Liver (tissue), 3 donors: ENCODE measurements at regions not wholly inside any gene's neighbourhood (a gene's known extent, or its start where the extent isn't known, plus 50 kb on each side); places are given as distances from the start of the nearest gene placed in this dataset.

ENCODE experiments used
- NR2F2 ChIP-seq: IDR thresholded peaks from 2 replicates; pipeline ENCODE4 v1.6.1; 2016; ENCODE audit warnings: antibody characterized with exemption
- RAD21 ChIP-seq, 2 donors: IDR thresholded peaks; 2 replicates each; pipeline ENCODE4 v1.6.1; 2016; ENCODE audit warnings: antibody characterized with exemption in 2 of 2, mild to moderate bottlenecking in 2 of 2
- YY1 ChIP-seq: IDR thresholded peaks from 2 replicates; pipeline ENCODE4 v1.6.1; 2016; ENCODE audit warnings: antibody characterized with exemption, mild to moderate bottlenecking
- TF ChIP-seq, protein P1 (sequence below): fragments of 150-350 bp; IDR thresholded peaks from 2 replicates; pipeline ENCODE4 v1.5.1; 2017; ENCODE audit warnings: improper control_type of control experiment, low read depth, low read length; ENCODE audit not compliant: missing input control
- donor health status: healthy.
- donor health status: healthy.

DNA sequence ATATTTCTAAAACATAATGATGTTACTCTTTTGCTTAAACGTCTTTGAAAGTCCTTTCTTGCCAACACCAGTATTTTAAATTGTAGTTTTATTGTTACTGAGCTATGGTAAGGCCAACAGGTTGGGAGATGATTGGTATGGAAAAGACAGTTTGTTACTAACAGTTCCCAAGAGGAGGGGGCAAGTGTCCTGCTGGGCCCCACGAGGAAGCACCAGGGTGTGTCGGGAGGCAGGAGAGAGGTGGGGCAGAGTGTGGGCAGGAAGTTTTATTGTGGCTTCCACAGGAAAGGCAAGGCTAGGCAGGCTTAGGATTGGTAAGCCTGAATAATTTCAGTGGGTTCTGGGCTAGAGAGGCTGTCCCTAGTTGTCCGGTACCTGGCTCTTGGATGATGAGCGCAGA is 134.3 kb downstream of the SOCS6 start:
- TF ChIP-seq NR2F2: no peak
- TF ChIP-seq, protein P1, sequence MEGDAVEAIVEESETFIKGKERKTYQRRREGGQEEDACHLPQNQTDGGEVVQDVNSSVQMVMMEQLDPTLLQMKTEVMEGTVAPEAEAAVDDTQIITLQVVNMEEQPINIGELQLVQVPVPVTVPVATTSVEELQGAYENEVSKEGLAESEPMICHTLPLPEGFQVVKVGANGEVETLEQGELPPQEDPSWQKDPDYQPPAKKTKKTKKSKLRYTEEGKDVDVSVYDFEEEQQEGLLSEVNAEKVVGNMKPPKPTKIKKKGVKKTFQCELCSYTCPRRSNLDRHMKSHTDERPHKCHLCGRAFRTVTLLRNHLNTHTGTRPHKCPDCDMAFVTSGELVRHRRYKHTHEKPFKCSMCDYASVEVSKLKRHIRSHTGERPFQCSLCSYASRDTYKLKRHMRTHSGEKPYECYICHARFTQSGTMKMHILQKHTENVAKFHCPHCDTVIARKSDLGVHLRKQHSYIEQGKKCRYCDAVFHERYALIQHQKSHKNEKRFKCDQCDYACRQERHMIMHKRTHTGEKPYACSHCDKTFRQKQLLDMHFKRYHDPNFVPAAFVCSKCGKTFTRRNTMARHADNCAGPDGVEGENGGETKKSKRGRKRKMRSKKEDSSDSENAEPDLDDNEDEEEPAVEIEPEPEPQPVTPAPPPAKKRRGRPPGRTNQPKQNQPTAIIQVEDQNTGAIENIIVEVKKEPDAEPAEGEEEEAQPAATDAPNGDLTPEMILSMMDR: no peak
- TF ChIP-seq RAD21 (IDR thresholded peaks at IDR 0.05): no peak
- no peak for TF ChIP-seq YY1
